HG02852 (cell line): ENCODE measurements at regions not wholly inside any gene's neighbourhood (a gene's known extent, or its start where the extent isn't known, plus 50 kb on each side); places are given as distances from the start of the nearest gene placed in this dataset.

Experiments
- ATAC-seq: cut with Tn5 transposase; IDR thresholded peaks from one replicate; pipeline ENCODE4 v1.9.1; 2021; ENCODE audit warnings: mild to moderate bottlenecking, moderate library complexity; ENCODE audit not compliant: unreplicated experiment

DNA sequence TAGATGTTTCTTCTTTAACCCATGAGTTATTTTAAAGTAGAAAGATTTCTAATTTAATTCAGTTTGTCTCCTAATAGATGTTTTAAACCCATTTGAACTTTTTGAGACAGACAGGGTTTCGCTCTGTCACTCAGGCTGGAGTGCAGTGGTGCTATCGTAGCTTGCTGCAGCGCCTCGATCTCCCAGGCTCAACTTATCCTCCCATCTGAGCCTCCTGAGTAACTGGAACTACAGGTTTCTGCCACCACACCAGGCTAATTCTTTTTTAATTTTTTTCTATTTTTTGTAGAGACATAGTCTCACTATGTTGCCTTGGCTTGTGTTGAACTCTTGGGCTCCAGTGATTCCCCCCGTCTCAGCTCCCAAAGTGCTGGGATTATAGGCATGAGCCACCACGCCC lies 53.0 kb upstream of the RAB18 start:
- no peak for ATAC-seq

DNA sequence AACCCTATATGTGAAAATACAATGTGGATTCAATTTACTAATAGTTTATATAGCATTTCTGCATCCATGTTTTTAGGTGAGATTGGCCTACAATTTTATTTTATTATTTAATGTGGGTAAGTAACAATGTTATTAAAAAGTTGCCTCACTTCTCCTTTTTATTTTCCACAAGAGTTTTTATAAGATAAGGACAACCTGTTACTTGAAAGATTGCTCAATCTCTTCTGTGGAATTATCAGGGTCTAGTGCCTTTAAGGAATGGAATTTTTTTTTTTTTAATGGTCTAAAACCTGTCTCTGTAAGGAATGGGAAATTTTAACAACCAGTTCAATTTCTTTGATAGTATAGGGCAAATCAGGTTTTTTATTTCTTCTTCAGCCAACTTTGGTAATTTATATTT lies 53.9 kb upstream of the RAB18 start:
- no peak for ATAC-seq

DNA sequence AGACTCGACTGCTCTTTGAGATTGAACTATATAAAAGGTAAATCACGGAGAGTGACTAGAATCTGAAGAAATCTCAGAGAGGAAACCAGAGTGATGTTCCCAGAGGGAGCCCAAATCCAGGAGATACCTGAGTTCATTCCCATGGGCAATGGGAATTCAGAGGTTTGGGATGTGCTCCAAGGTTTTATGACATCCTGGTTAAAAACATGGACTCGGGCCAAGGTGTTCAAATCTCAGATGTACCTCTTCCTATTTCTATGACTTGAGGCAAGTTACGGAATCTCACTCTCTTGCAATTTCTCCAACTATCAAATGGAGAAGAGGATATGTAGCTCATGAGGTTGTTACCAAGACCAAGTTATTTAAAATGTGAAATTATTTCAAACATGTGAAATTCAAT lies 54.5 kb upstream of the RAB18 start:
- ATAC-seq: no peak

DNA sequence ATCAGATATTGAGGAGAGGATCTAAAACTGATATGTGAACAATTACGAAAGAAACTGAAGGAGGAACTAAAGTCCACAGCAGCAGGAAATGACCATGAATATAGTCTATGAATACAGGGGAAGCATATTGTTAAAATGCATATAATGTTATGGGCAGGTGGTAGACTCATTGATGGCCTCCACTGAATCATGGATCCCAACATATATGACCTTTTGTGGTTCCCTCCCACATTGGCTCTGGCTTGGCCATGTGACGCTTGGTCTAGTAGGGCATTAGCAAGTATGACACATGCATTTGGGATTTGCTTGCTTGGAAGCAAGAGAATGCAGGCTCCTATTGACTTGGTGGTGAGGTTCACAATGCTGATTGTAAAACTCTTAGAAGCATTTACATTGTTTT lies 55.2 kb upstream of the RAB18 start:
- ATAC-seq: no peak

DNA sequence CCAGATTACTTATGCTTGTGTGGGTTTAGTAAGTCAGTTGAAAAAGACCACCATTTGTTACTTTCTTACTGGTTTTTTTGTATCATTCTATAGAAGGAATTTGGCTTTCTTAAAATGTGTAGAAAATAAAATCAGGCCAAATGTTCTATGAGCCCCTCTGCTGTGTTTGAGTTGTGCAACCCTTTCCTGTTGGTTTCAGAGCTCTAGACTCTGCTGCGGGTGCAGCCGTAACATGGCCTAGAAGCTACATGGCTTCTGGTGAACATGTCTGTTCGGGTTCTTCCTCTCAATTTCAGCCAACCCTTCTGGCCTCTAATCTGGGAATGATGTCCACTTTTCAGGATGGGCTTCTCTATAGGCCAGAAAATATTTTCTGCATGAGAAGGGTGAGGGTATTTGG lies 56.6 kb upstream of the RAB18 start:
- ATAC-seq: no peak

DNA sequence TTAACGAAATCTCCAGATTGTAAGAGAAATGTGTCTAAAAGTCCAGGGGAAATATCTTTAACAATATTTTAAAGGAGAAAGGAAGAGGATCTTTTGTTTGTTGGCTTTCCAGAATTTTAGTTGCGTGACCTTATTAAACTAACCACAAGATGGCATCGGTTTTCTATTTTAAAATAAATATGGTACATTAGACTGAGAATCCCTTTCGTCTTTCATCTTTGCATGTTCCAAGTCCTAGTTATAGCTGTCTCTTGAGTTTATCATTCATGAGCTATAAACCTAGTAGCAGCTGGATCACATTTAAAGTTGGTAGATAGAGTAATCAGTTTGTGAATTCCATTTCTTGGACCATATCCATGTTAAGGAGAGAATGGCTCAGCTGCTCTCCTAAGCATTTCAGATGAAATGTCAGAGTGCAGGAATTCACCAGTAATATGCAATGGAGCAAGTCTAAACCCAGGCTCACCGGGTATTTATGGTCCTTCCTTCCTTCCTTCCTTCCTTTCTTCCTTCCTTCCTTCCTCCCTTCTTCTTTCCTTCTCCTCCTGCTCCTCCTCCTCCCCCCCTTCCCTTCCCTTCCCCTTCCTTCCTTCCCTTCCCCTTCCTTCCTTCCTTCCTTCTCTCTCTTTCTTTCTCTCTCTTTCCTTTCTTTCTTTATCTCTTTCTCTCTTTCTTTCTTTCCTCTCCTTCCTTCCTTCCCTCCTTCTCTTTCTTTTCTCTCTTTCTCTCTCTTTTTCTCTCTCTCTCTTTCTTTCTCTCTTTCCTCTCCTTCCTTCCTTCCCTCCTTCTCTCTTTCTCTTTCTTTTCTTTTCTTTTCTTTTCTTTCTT lies 57.8 kb upstream of the RAB18 start:
- no peak for ATAC-seq

DNA sequence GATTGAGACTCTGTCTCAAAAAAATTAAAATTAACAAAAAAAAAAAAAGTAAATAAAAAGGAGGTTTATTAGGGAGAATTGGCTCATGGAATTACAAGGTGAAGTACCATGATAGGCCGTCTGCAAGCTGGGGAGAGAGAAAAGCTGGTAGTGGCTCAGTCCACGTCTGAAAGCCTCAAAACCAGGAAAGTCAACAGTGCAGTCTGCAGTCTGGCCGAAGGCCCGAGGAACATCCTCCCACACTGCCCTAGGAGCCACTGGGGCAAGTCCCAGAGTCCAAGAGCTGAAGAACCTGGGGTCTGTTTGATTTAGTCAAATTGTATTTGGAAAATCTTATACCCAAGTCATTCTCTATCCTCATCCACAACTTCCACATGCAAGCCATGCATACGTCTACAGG lies 59.0 kb upstream of the RAB18 start:
- no peak for ATAC-seq

DNA sequence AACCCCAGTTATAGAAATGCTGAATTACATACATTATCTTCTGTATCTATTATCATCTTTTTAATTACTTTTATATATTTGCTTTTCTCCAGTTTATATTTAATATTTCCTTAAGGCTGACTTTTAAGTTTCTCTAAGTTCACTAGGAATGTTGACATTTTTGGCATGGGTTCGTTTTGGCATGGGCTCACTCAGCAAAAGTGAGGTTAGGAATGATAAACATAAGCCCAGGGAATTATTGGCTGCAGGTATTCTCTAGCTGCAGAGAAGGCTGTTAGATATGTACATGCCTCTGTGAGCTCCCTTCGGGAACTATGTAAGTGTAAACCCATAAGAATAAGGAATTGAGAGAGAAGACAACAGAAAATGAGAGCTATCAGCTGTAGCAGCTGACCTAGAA lies 63.6 kb upstream of the RAB18 start:
- ATAC-seq: no peak

DNA sequence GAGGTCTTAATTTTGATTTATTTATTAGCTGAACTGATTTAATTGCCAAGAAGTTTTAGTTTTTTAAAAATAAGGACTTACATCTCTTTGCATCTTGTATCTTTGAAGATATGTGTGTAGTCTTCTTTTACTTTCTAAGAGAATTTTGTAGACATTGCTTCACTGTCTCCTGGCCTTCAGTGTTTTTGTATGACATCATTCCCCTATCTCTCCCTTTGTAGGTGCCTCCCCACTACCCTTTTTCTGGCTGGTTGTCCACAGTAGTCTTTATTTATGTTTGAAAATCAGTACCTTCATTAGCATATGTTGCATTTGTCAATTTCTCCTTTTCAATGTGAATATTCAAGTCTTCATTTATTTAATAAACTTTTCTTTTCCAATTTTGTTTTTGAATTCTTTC lies 64.1 kb upstream of the RAB18 start:
- no peak for ATAC-seq

DNA sequence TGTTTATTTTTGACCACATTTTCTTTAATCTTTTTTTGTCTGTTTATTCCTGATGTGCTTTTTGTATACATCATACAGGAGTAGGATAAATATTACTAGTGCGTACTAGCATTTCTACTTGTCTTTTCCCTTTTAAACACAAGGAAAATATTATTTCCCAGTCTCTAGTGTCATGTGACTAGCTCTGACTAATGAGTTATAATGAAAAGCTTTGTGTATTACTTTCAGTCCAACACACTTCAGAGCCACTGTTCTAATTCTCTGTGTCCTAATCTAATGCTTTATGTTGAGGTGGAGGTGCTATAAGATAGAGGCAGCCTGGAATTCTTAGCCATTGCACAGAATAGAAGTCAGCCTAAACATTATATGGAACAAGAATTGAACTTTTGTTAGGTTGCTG lies 65.0 kb upstream of the RAB18 start:
- no peak for ATAC-seq

DNA sequence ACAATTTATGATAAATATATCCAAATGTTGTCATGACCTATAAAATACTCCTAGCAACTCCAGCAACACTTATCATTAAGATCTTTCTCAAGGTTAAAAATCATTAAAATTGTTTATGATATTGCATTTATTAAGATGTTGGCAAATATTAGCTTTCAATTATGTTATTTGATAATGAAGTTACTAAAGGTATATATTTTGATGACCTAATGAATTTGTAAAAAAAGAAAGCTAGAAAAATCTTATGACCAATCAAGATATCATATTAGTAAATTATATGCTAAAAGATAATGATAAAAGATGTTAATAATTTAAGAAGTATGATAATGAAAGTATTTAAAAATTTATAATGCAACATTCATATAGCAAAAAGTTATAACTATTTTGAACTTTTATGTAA lies 66.3 kb upstream of the RAB18 start:
- no peak for ATAC-seq

DNA sequence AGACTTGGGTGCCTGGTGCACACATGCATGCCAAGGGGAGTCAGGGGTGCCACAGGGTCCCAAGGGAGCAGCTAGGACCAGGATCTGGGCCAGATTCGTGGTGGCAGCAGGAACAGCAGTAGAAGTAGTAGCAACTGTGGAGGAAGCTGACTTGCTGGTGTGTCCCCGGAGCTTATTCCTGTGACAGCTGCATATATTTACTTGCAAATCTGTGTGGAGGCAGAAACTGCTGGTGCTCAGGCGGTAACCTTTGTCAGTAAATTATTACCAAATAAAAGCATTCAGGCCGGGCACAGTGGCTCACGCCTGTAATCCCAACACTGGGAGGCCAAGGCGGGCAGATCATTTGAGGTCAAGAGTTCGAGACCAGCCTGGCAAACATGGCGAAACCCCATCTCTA lies 67.4 kb upstream of the RAB18 start:
- no peak for ATAC-seq

DNA sequence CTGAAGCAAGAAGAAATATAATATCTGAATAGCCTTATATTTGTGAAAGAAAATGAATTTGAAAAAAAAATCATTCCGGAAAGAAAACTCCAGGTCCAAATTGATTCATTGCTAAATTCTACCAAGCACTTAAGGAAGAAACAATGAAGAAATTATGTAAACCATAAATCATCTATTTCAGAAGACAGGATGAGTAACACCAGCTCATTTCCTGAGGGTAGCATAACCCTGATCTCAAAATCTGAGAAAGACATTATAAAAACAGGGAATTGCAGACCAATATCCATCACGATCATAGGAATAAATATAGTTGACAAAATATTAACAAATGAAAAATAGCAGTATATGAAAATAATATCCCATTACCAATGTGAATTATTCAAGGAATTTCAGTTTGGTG lies 70.1 kb upstream of the RAB18 start:
- no peak for ATAC-seq

DNA sequence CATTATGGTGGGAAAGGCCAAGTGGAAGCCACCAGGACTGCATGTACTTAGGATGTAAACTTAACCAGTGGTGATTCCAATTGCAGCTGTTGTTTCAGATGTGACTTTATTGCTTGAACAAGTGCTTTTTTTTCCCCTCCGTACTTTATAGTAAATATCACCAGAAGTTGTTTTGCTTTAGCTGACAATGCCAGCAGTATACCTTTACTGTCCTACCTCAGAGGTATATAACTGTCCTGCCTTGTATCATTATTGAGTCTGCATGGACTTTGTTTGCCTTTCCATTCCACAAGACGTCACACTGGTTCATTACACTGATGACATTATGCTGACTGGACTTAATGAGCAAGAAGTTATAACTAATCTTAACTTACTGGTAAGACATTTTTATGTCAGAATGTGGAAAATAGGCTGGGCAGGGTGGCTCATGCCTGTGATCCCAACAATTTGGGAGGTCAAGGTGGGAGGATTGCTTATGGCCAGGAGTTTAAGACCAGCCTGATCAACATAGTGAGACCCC lies 77.1 kb upstream of the RAB18 start:
- ATAC-seq: no peak

DNA sequence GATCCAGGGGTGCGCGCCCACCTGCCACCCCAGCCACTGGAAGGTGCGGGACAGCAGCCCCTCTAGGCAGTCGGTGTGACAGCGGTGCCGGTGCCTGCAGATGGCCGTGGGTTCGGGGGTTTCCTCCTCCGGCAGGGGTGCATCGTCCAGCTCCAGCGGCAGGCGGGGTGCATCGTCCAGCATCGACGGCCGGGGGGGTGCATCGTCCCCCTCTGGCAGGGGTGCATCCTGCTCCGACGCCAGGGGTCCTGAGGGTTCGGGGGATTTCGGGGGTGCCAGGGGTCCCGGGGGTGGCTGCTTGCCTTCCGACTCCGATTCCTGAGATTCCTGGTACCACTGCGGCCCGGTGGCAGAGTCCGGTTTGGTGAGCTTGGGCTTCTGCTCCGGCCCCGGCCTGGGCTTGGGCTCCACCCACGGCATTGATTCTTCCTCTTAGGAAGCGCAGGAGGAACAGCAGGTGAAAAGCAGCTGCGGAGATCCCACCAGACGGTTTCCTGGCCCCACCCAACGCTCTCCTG lies 90.2 kb upstream of the RAB18 start:
- no peak for ATAC-seq

DNA sequence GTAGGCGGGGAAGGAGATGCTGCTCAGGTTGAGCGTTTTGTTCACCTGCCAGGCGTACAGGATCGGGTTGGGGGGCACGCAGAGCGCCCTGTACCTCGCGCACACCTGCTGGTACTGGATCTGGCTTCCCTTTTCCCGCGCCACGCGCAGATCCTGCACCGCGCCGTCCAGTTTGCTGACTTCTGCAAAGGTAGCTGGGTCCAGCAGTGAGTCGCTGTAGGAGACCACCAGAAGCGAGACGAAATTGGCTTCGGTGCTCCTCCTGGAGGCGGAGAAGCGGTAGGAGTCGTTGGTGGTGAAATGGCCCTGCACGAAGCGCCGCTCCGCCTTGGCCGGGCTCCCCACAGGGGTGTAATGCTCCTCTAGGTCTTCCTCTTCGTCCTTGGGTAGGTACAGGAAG lies 90.7 kb upstream of the RAB18 start:
- no peak for ATAC-seq

DNA sequence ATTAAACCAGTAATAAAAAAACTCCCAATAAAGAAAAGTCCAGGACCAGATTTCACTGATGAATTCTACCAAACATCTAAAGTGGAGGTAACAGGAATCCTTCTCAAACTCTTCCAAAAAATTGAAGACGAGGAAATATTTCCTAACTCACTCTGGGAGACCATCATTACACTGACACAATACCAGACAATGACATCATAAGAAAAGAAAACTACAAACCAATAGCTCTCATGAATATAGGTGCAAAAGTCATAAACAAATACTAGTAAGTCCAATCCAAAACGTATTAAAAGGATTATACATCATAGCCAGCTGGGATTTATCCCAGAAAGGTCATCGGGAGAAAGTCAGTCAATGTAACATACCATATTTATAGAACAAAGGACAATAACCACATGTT lies 94.0 kb upstream of the RAB18 start:
- no peak for ATAC-seq

DNA sequence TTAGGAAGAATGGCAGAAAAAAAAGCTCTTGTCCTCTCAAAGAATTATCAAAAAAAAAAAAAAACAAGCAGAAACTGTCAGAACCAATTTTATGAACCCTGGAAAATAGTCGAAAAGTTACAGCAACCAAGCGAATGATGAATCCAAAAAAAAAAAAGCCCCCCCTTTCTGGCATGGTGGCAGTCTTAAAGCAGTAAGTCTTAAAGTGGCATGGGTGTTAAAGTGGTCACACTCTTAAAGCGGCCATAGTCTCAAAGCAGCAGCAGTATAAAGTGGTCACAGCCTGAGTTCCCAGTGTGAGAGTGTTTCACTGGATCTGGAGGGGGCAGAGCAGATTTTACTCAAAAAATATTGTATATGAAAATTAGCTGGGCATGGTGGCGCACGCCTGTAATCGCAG lies 96.8 kb upstream of the RAB18 start:
- no peak for ATAC-seq

DNA sequence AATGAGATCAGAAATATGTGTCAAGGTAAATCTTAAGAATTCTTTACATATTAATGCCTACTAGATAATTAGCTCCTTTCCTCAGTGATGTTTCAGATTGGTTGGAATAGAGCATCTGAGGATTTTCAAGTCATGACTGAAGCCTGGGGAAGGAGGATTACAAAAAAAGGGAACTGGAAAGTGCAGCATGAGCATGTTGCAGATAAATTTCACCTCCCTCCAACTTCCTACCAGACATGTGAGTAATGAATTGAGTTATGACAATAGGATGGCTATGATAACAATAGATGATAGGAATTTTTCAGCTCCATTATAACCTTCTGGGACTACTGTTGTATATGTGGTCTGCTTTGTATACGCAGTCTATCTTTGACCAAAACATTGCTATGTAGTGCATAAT lies 104.2 kb upstream of the RAB18 start:
- no peak for ATAC-seq

DNA sequence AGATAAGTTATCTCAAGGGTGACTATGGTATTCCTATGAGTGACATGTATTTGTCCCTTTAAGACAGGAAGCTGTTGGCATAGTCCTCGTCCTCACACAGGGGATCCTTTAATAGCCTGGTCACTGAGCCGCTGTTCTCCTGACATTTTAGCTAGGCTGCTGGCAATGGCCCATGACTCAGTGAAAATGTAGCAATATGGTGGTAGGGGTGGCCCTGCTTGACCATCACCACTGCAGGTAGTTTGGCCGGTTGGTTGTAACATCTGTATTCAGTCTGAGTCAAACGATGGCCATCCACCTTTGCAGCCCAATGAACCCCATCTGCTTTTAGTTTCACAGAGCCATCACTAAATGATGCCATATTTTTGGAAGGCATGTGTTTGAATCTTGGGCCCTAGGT lies 110.1 kb upstream of the RAB18 start:
- no peak for ATAC-seq

DNA sequence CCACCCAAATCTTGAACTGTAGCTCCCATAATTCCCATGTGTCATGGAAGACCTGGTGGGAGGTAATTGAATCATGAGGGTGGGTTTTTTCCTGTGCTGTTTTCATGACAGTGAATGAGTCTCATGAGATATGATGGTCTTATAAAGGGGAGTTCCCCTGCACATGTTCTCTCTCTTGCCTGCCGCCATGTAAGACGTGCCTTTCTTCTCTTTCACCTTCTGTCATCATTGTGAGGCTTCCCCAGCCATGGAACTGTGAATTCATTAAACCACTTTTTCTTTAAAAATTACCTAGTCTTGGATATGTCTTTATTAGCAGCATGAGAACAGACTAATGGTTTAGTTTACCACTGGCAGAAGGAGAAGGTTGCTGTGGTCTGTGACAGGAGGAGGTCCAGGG lies 111.5 kb upstream of the RAB18 start:
- no peak for ATAC-seq

DNA sequence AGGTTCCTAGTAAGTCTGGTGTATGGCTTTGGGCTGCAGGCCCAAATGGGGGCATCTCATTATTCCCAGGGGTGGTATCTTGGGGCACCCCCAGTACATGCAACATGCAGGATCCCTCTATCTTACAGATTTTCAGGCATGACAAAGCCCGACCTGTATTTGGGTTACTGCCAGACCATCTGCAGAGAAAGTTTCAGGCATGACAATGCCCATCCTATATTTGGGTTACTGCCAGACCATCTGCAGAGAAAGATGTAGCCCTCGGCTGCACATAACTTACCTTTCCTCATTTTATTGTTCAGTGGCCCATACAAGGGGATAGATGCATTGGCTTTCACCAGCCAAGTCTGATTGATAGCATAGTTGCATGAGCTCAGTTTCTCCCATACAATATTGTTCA lies 112.2 kb upstream of the RAB18 start:
- ATAC-seq: no peak

DNA sequence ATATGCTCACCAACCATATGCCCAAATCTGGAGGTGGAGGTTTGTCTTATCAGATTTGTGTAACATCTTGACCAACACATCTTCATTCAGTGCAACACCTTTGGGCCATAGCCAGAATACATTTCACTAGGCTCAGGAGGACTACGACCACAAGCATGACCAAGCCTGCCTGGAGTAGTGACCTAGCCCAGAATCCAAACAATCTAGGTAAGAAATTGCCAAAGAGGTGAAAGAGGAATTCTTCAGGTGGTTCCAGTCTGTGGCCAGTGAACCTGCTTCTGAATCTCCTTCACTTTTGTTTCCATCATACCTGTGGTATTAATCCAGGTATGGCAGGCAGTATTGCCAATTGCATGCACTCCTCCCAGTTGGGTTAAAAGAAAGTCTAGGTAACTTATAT lies 112.8 kb upstream of the RAB18 start:
- no peak for ATAC-seq
